CD4-positive, alpha-beta T cell treated with Interleukin-1 beta for 1 hour (primary cell): ENCODE measurements at regions not wholly inside any gene's neighbourhood (a gene's known extent, or its start where the extent isn't known, plus 50 kb on each side); places are given as distances from the start of the nearest gene placed in this dataset.

Source experiments
- DNase-seq, 2 donors: peaks; one replicate each; pipeline ENCODE4 v3.0.0-alpha.2; 2020 to 2022

DNA sequence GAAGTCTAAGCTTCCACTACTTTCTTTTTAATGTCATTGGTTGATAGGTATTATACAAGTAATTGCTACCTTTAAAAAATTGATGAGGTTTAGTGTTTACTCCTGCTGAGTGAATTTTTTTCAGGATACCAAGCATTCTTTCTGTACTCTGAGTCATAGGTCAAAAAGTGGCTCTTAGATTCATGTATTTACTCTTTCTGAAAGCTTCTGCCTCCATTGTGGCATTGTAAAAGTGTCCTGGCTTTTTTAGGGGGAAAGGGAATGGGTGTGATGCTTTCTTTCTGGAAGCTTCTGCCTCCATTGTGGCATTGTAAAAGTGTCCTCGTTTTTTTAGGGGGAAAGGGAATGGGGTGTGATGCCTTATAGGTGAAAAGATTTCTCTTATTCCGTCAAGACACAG is 286.5 kb downstream of the LPIN1 start:
- DNase-seq: no peak

- DNase-seq: no peak
Measured at GRCh38 chr2:12033494-12033893, 287.1 kb downstream of the LPIN1 start.

- no peak for DNase-seq
Measured at GRCh38 chr2:12034382-12034781, 287.9 kb downstream of the LPIN1 start.

- no peak for DNase-seq
Measured at GRCh38 chr2:12035029-12035720, 288.7 kb downstream of the LPIN1 start.

GRCh38 chr2:12035956-12036639 is 289.7 kb downstream of the LPIN1 start:
- no peak for DNase-seq

DNA sequence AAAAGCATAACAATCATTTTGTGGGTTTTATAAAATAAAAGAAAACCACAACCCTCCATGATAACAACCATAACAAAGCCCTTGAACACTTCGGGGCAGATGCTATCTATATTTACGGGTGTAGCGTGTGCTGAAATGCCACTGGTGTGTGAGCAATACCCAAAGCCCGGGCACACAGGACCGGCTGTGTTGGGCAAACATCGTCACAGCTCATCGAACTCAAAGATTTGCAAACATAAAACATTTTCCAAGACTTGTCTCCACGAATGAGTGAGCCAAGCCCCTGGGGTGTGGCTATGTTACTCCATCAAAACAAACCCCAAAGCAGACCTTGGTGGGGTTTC is 290.2 kb downstream of the LPIN1 start:
- DNase-seq: peak in 1 of 2 donors; percentile 11

DNA sequence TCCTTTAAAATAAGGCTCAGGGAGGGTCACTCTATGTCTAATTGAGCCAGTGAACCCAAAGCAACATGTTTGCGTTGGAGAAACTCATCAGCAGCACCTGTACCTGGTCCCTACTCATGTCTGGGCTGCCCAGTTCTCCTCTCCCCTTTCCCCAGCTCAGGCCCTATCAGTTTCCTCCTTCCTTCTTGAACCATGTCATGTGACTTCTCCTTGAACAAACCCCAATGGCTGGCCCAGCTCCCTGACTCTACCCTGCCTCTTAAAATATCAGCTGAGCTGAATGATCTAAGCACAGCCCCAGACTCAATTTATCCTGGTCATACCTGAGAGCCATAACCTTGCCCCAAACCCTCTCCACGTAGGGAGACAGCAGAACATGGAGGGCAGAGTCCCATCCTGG is 290.9 kb downstream of the LPIN1 start:
- no peak for DNase-seq

DNA sequence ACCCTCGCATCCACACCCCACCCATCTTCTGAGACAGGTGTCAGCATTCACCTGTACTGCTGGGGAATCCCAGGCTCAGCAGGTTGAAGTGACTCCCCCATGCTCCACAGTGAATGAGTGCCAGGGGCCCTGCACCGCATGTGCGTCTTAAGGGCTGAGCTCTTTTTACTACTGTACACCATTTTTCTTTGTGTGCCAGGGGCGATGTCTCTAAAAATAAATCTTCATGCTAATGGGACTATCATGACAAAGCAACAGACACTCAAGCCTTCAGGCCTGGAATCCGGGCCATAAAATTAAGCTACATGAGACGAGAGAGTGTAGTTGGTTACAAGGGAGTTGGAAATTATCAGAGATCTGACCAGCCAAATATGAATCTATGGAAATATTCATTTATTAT is 294.8 kb downstream of the LPIN1 start:
- no peak for DNase-seq

DNA sequence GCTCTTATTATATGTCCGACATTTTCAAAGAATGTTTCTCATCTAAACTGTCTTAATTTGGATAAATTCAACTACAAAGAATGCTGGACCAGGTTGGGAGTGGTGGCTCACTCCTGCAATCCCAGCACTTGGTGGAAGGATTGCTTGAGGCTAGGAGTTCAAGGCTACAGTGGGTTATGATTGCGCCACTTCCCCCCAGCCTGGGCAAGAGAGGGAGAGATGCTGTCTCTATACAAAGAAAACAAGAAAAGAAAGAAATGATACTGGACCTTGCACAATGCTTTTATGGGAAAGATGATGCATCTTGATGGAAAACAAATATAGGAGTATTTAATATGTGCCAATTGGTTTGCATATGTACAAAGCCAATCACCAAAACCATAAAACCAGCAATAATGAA is 296.7 kb downstream of the LPIN1 start:
- no peak for DNase-seq

- DNase-seq: peak; percentile 37 to 58
Measured at GRCh38 chr2:12044857-12045256, 298.4 kb downstream of the LPIN1 start.

DNA sequence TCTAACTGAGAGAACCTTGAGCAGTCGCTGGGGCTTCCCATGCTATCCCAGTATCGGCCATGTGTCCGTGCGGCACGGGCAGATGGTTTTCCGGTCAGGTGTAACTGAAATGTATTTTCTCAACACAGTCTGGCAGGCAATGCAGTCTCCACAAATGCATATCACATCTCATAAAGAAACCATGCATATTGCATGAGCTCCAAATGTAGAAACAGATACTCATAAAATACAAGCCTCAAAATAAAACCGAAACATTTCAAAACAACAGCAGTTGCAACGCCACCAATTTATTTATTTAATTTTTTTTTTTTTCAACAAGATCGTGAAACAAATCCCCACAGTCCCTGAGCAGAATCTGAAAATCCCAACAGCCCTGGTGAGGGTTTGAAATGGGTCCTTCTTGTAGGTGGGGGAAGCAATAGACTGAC is 299.4 kb downstream of the LPIN1 start:
- DNase-seq: no peak

DNA sequence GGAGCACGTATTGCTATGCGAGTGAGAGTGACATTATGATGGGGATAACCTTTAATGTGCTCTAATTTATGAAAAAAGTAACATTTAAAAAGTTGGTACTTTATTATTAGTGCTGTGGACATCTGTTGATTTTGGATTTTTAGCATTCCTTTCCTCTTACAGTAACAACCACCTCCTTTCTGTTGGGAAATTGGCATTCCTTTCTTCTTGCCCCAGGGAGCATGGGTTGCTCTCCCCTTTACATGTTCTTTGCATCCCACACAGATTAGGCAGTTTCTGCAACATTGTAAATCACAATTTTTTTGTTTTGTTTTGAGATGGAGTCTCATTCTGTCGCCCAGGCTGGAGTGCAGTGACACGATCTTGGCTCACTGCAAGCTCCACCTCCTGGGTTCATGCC is 300.2 kb downstream of the LPIN1 start:
- no peak for DNase-seq

- DNase-seq: no peak
Measured at GRCh38 chr2:12047761-12048160, 301.3 kb downstream of the LPIN1 start.

- DNase-seq: no peak
Measured at GRCh38 chr2:12048550-12048949, 302.1 kb downstream of the LPIN1 start.

GRCh38 chr2:12050396-12050795 is 304.0 kb downstream of the LPIN1 start:
- peak in 1 of 2 donors; percentile 31 for DNase-seq

- no peak for DNase-seq
Measured at GRCh38 chr2:12051831-12052230, 305.4 kb downstream of the LPIN1 start.

- no peak for DNase-seq
Measured at GRCh38 chr2:12052796-12053195, 306.4 kb downstream of the LPIN1 start.

DNA sequence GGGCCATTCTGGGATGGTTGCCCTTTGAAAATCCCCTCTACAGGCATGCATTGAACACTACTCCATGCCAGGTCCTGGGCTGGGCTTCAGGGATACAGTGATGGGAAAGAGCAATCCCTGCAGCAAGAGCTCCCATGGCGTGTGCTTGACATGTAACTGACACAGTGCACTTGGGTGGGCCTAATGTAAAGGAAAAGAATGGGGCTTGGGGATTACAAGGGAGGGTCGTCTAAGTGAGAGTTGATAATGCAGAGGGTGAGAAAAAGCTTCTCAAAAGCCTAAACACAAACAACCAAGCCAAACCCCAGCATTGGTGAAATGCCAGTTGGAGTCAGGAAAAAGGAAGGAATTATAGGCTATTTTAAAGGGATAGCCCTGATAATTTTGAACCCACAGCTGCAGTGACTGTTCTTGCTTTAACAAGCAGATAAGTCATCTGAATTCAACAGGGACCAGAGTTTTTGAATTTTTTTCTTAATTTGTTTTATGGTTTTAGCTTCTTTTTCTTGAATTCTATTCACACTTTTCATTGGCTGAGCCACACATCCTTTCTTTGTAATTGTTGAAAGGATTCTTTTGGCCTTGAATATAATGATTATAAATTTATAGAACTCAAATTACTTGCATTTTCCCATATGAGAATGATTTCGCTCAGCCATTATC is 308.7 kb downstream of the LPIN1 start:
- DNase-seq: no peak

- peak; percentile 29 to 66 for DNase-seq
Measured at GRCh38 chr2:12057436-12058166, 311.2 kb downstream of the LPIN1 start.

GRCh38 chr2:12059616-12060441 is 313.4 kb downstream of the LPIN1 start:
- no peak for DNase-seq

GRCh38 chr2:12060886-12061285 is 314.5 kb downstream of the LPIN1 start:
- DNase-seq: no peak

DNA sequence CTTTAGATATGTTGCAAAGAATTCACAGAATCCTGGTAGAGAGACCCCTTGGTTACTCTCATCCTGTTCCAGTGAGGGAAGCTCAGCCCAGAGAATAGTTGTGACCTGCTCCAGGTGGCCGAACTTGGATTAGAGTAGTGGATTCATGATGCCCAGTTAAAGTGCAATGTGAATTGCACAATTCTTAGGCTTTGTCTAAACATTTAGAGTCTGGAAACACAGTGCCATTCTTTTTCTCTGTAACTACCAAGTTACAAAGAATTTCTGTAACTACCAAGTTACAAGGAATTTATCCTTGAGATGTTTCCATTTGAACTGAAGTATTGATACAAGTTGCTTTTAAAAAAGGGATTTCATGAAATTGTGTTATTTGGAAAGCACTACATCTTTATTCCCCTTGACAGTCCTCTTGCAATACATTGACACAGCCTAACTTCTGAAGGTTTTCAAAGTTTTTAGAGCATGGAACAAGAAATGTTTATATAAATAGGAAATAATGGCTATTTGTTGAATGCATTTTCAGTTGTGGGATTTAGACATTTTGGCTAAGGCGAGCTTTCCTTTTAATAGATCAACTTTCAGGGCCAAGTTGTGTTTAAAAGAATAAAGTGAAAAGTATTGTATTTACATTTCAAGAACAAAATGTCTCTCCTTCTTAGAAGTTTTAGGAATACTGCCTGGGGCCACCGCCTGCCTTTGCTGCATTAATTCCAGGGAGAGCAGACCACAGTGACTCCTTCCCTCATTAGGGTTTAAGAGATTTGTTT is 315.0 kb downstream of the LPIN1 start:
- no peak for DNase-seq
